SJCRH30 (cell line): ENCODE measurements at regions not wholly inside any gene's neighbourhood (a gene's known extent, or its start where the extent isn't known, plus 50 kb on each side); places are given as distances from the start of the nearest gene placed in this dataset.
"Not testable (repeated sequence)": the region's sequence is repeated elsewhere in the genome, so short reads cannot be mapped to it uniquely, and the experiment has no call there.

Source experiments
- DNase-seq, 2 experiments: peaks; one replicate each; pipeline ENCODE4 v3.0.0-alpha.2; 2015 to 2020
- H3K27ac ChIP-seq: fragments of 250-450 bp; sonication (Bioruptor Pico); 2 replicates; pipeline ENCODE4 v1.5.1; 2020; ENCODE audit warnings: mild to moderate bottlenecking, moderate library complexity
- H3K27me3 ChIP-seq: fragments of 250-450 bp; sonication (Bioruptor Pico); 2 replicates; pipeline ENCODE4 v1.5.1; 2020; ENCODE audit warnings: mild to moderate bottlenecking, moderate library complexity
- H3K36me3 ChIP-seq: fragments of 250-450 bp; sonication (Bioruptor Pico); 2 replicates; pipeline ENCODE4 v1.5.1; 2020; ENCODE audit warnings: mild to moderate bottlenecking, moderate library complexity
- H3K4me1 ChIP-seq: fragments of 250-450 bp; sonication (Bioruptor Pico); 2 replicates; pipeline ENCODE4 v1.5.1; 2020; ENCODE audit warnings: mild to moderate bottlenecking, moderate library complexity
- H3K4me3 ChIP-seq: fragments of 250-450 bp; sonication (Bioruptor Pico); 2 replicates; pipeline ENCODE4 v1.5.1; 2020; ENCODE audit warnings: mild to moderate bottlenecking, moderate library complexity
- H3K9me3 ChIP-seq: fragments of 250-450 bp; sonication (Bioruptor Pico); replicated peaks from 2 replicates; pipeline ENCODE4 v1.5.1; 2020; ENCODE audit warnings: mild to moderate bottlenecking, moderate library complexity

DNA sequence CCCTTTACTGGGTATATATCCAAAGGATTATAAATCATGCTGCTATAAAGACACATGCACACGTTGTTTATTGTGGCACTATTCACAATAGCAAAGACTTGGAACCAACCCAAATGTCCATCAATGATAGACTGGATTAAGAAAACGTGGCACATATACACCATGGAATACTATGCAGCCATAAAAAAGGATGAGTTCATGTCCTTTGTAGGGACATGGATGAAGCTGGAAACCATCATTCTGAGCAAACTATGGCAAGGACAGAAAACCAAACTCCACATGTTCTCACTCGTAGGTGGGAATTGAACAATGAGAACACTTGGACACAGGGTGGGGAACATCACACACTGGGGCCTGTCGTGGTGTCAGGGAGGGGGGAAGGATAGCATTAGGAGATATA lies 59.2 kb downstream of the CXorf49B start:
- not testable (repeated sequence) for H3K36me3 ChIP-seq, DNase-seq, H3K27me3 ChIP-seq, H3K4me1 ChIP-seq, H3K27ac ChIP-seq, H3K4me3 ChIP-seq, H3K9me3 ChIP-seq

DNA sequence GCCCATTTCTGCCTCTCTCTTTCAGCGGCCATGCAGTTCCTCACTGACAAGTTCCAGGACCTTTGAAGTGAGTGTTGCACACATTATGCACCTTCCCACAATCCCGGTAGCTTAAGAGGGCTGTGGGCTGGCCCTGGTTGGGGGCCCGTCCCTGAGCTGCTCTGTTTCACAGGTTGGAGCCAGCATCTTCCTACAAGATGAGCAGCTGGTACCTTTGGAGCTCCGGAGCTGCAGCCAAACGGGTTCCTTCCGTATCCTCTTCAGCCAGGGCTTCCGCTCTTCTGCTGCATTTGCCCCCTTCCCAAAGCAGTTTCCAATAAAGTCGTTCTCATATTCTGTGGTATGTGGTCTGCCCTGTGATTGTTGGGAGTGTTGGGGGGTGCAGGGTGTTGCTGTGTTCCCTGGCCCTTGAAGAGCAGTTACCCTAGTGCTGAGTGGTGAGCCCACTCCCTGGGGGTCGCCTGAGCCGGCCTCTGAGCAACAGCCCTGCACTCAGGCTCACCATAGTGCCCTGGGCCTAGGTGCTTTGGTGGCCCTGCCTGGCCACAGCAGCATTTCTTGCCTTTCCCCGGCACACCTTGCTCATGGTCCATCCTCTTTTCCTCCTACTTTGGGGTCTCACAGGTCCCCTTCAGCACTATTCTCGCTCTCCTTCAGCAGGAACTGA lies 60.4 kb downstream of the CXorf49B start:
- no peak overlapping the region for H3K27ac ChIP-seq
- DNase-seq: no peak
- H3K9me3 ChIP-seq: no peaks in the 10 kb centered on the region
- H3K4me1 ChIP-seq: no peaks in the 10 kb centered on the region
- no peaks in the 10 kb centered on the region for H3K36me3 ChIP-seq
- no peak overlapping the region for H3K4me3 ChIP-seq
- H3K27me3 ChIP-seq: no peaks in the 10 kb centered on the region

DNA sequence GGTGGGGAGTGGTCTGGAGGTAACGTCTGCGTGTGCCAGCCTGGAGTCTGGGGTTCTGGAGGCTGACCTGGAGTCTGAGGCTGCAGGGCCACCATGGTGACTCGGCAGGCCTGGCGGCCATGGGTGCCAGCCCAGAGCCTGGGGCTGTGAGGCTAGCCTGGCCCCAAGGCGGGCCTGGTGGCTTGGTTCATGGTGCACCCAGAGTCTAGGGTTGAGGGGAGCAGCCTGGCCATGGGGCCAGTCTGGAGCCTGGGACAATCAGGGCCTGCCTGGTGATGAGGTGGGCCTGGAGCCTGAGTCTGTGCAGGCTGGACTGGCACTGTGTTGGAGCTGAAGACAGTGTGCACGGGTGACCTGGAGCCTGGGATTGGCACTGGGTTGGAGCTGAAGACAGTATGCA lies 64.9 kb downstream of the CXorf49B start:
- no peak for DNase-seq
- Histone ChIP-seq H3K9me3 (no peaks in the 10 kb centered on the region), H3K4me1 (no peaks in the 10 kb centered on the region), H3K27ac (no peak overlapping the region), H3K36me3 (no peaks in the 10 kb centered on the region), H3K27me3 (no peaks in the 10 kb centered on the region), H3K4me3 (no peak overlapping the region)

DNA sequence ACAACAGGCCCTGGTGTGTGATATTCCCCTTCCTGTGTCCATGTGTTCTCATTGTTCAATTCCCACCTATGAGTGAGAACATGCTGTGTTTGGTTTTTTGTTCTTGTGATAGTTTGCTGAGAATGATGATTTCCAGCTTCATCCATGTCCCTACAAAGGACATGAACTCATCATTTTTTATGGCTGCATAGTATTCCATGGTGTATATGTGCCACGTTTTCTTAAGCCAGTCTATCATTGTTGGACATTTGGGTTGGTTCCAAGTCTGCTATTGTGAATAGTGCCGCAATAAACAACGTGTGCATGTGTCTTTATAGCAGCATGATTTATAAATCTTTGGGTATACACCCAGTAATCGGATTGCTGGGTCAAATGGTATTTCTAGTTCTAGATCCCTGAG lies 72.6 kb upstream of the NHSL2 start:
- H3K4me1 ChIP-seq, DNase-seq, H3K9me3 ChIP-seq, H3K27ac ChIP-seq, H3K4me3 ChIP-seq, H3K27me3 ChIP-seq, H3K36me3 ChIP-seq: not testable (repeated sequence)

DNA sequence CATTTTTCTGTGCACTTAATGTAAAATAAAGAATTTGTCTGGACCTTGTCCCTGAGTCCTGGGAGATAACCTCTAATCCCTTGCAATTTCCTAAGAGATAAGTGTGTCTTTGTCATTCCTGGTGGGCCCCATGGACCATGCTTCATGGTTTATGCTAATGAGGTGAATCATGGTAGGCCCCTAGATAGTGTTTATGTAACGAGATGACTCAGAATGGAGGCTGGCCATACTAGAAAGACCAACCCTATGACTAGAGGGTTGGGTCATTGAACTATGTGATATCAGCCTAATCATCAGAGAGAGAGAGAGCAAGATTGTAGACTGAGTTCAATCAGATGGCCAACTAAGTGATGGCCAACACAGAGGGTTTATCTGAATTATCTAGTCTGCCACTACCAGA lies 64.2 kb upstream of the NHSL2 start:
- Histone ChIP-seq H3K9me3 (no peaks in the 10 kb centered on the region), H3K4me1 (no peaks in the 10 kb centered on the region)

DNA sequence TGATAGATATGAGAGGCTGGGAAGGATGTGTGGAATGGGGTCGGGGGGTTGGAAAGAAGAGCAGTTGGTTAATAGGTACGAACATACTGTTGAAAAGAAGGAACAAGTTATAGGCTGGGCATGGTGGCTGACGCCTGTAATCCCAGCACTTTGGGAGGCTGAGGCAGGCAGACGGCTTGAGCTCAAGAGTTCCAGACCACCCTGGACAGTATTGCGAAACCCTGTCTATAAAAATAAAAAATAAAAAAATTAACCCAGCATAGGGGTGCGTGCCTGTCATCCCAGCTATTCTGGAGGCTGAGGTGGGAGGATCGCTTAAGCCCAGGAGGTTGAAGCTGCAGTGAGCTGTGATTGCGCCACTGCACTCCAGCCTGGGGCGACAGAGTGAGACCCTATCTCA lies 58.5 kb upstream of the NHSL2 start:
- H3K27me3 ChIP-seq: no peaks in the 10 kb centered on the region
- H3K27ac ChIP-seq: no peak overlapping the region
- no peak overlapping the region for H3K4me3 ChIP-seq
- no peaks in the 10 kb centered on the region for H3K9me3 ChIP-seq
- no peaks in the 10 kb centered on the region for H3K36me3 ChIP-seq
- DNase-seq: no peak
- no peaks in the 10 kb centered on the region for H3K4me1 ChIP-seq

More for the DNA sequence above, 64.2 kb upstream of the NHSL2 start:
- peak in 1 of 2 experiments; percentile 15 for DNase-seq
- H3K27me3 ChIP-seq: no peaks in the 10 kb centered on the region
- no peak overlapping the region for H3K4me3 ChIP-seq
- H3K36me3 ChIP-seq: no peaks in the 10 kb centered on the region
- H3K27ac ChIP-seq: no peak overlapping the region

DNA sequence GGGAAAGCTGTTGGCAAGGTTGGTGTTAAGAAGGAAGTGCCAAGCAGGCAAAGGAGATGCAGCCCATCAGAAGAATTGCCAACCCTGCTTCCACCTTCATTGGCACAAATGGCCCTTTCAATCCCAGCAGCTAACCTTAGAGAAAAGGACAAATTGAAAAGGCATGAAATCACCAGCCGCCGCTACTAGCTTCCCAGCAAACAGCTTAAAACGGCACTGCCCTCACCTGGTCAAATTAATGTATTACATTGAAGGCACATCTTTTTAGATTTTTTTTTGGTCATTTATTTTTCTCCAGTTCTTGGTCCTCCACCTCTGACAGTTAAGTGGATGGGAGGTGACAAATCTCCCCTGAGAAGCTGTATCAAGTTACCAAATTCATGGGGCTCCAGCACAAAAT lies 51.0 kb upstream of the NHSL2 start:
- Histone ChIP-seq H3K27ac (no peak overlapping the region), H3K9me3 (no peaks in the 10 kb centered on the region), H3K4me3 (no peak overlapping the region), H3K27me3 (no peaks in the 10 kb centered on the region), H3K4me1 (no peaks in the 10 kb centered on the region), H3K36me3 (no peaks in the 10 kb centered on the region)
- DNase-seq: peak; percentile 43 to 71
